ENCODE measurements at regions not wholly inside any gene's neighbourhood (a gene's known extent, or its start where the extent isn't known, plus 50 kb on each side); places are given as distances from the start of the nearest gene placed in this dataset.
"Not testable (repeated sequence)": the region's sequence is repeated elsewhere in the genome, so short reads cannot be mapped to it uniquely, and the experiment has no call there.

GRCh38 chr11:50188040-50188439 is 155.4 kb downstream of the OR4C45 start:
- no peak for DNase-seq
- no peaks in the 10 kb centered on the region for H3K79me1 ChIP-seq (ENCODE audit: low read length)
- no peak overlapping the region for H3K9ac ChIP-seq (ENCODE audit: low read length)
- WGBS (ENCODE audit: extremely low coverage, insufficient coverage, low lambda C conversion rate) = no CpG with 5 or more reads among the region's 1 CpG
- H3K23ac ChIP-seq (ENCODE audit: low read length) = no peak overlapping the region
- no peak overlapping the region for H3K4me3 ChIP-seq (ENCODE audit: low read length)
- H2AK5ac ChIP-seq (ENCODE audit: low read length) = no peak overlapping the region
- H4K8ac ChIP-seq (ENCODE audit: low read depth, low read length) = no peak overlapping the region
- no peak overlapping the region for H3K27ac ChIP-seq (ENCODE audit: low read depth, low read length)
- no peaks in the 10 kb centered on the region for H3K4me1 ChIP-seq (ENCODE audit: control insufficient read depth, low read depth, low read length)
- no peak overlapping the region for H3K18ac ChIP-seq (ENCODE audit: low read length)
- H3K36me3 ChIP-seq (ENCODE audit: control insufficient read depth, insufficient read depth, low read length) = no peaks in the 10 kb centered on the region
- no peaks in the 10 kb centered on the region for H3K79me2 ChIP-seq (ENCODE audit: control insufficient read depth, insufficient read depth, low read length)
- no peak overlapping the region for H2BK120ac ChIP-seq (ENCODE audit: low read depth, low read length)
- no peaks in the 10 kb centered on the region for H3K27me3 ChIP-seq (ENCODE audit: insufficient read depth, low read length, poor library complexity)
- H2BK15ac ChIP-seq (replicated peaks; ENCODE audit: low read depth) = no peak overlapping the region
- no peak overlapping the region for H4K5ac ChIP-seq (ENCODE audit: low read length)
- H3K56ac ChIP-seq (ENCODE audit: low read length) = no peak overlapping the region
- no peak overlapping the region for H3K4ac ChIP-seq (ENCODE audit: low read depth, low read length)
- H3K4me2 ChIP-seq (ENCODE audit: low read length) = no peak overlapping the region
- no peak overlapping the region for H2BK5ac ChIP-seq (ENCODE audit: low read length)

GRCh38 chr11:50192743-50193142 is 160.1 kb downstream of the OR4C45 start:
- H3K27me3 ChIP-seq (ENCODE audit: insufficient read depth, low read length, poor library complexity) = no peaks in the 10 kb centered on the region
- no CpG with 5 or more reads among the region's 3 CpGs for WGBS (ENCODE audit: extremely low coverage, insufficient coverage, low lambda C conversion rate)

GRCh38 chr11:50214376-50214775 is 181.7 kb downstream of the OR4C45 start:
- H4K5ac ChIP-seq (ENCODE audit: low read length) = no peak overlapping the region
- no peak overlapping the region for H3K4ac ChIP-seq (ENCODE audit: low read depth, low read length)
- H3K27me3 ChIP-seq (ENCODE audit: insufficient read depth, low read length, poor library complexity) = no peaks in the 10 kb centered on the region
- no peaks in the 10 kb centered on the region for H3K79me2 ChIP-seq (ENCODE audit: control insufficient read depth, insufficient read depth, low read length)
- H3K4me1 ChIP-seq (ENCODE audit: control insufficient read depth, low read depth, low read length) = no peaks in the 10 kb centered on the region
- H2BK15ac ChIP-seq (replicated peaks; ENCODE audit: low read depth) = no peak overlapping the region
- H2AK5ac ChIP-seq (ENCODE audit: low read length) = no peak overlapping the region
- no peak overlapping the region for H3K9ac ChIP-seq (ENCODE audit: low read length)
- no peak overlapping the region for H2BK5ac ChIP-seq (ENCODE audit: low read length)
- no peak overlapping the region for H3K56ac ChIP-seq (ENCODE audit: low read length)
- DNase-seq = no peak
- H3K23ac ChIP-seq (ENCODE audit: low read length) = no peak overlapping the region
- H3K18ac ChIP-seq (ENCODE audit: low read length) = no peak overlapping the region
- no peak overlapping the region for H2BK120ac ChIP-seq (ENCODE audit: low read depth, low read length)
- no peaks in the 10 kb centered on the region for H3K79me1 ChIP-seq (ENCODE audit: low read length)
- H4K8ac ChIP-seq (ENCODE audit: low read depth, low read length) = no peak overlapping the region
- WGBS (ENCODE audit: extremely low coverage, insufficient coverage, low lambda C conversion rate) = no CpG with 5 or more reads among the region's 6 CpGs
- H3K27ac ChIP-seq (ENCODE audit: low read depth, low read length) = no peak overlapping the region
- no peaks in the 10 kb centered on the region for H3K36me3 ChIP-seq (ENCODE audit: control insufficient read depth, insufficient read depth, low read length)
- H3K4me3 ChIP-seq (ENCODE audit: low read length) = no peak overlapping the region
- H3K4me2 ChIP-seq (ENCODE audit: low read length) = no peak overlapping the region

More at GRCh38 chr11:50192743-50193142, 160.1 kb downstream of the OR4C45 start:
- H3K79me1 ChIP-seq (ENCODE audit: low read length) = no peaks in the 10 kb centered on the region
- H3K36me3 ChIP-seq (ENCODE audit: control insufficient read depth, insufficient read depth, low read length) = no peaks in the 10 kb centered on the region
- H3K27ac ChIP-seq (ENCODE audit: low read depth, low read length) = no peak overlapping the region
- H3K79me2 ChIP-seq (ENCODE audit: control insufficient read depth, insufficient read depth, low read length) = no peaks in the 10 kb centered on the region
- no peak for DNase-seq
- no peak overlapping the region for H3K9ac ChIP-seq (ENCODE audit: low read length)
- H3K4me3 ChIP-seq (ENCODE audit: low read length) = no peak overlapping the region
- H3K4me1 ChIP-seq (ENCODE audit: control insufficient read depth, low read depth, low read length) = no peaks in the 10 kb centered on the region
- H2BK5ac ChIP-seq (ENCODE audit: low read length) = no peak overlapping the region
- no peak overlapping the region for H3K56ac ChIP-seq (ENCODE audit: low read length)
- no peak overlapping the region for H2BK15ac ChIP-seq (replicated peaks; ENCODE audit: low read depth)
- H4K5ac ChIP-seq (ENCODE audit: low read length) = no peak overlapping the region
- H3K4ac ChIP-seq (ENCODE audit: low read depth, low read length) = no peak overlapping the region
- no peak overlapping the region for H4K8ac ChIP-seq (ENCODE audit: low read depth, low read length)
- H3K4me2 ChIP-seq (ENCODE audit: low read length) = no peak overlapping the region
- H2BK120ac ChIP-seq (ENCODE audit: low read depth, low read length) = no peak overlapping the region
- no peak overlapping the region for H3K23ac ChIP-seq (ENCODE audit: low read length)
- no peak overlapping the region for H3K18ac ChIP-seq (ENCODE audit: low read length)
- no peak overlapping the region for H2AK5ac ChIP-seq (ENCODE audit: low read length)

GRCh38 chr11:50220651-50221050 is 188.0 kb downstream of the OR4C45 start:
- Histone ChIP-seq H3K27ac (ENCODE audit: low read depth, low read length) (no peak overlapping the region), H3K79me2 (ENCODE audit: control insufficient read depth, insufficient read depth, low read length) (no peaks in the 10 kb centered on the region), H3K9ac (ENCODE audit: low read length) (no peak overlapping the region), H2BK120ac (ENCODE audit: low read depth, low read length) (no peak overlapping the region), H3K4me3 (ENCODE audit: low read length) (no peak overlapping the region), H3K79me1 (ENCODE audit: low read length) (no peaks in the 10 kb centered on the region), H3K36me3 (ENCODE audit: control insufficient read depth, insufficient read depth, low read length) (no peaks in the 10 kb centered on the region), H3K4me2 (ENCODE audit: low read length) (no peak overlapping the region), H4K8ac (ENCODE audit: low read depth, low read length) (no peak overlapping the region), H3K18ac (ENCODE audit: low read length) (no peak overlapping the region), H3K23ac (ENCODE audit: low read length) (no peak overlapping the region), H3K4me1 (ENCODE audit: control insufficient read depth, low read depth, low read length) (no peaks in the 10 kb centered on the region), H3K27me3 (ENCODE audit: insufficient read depth, low read length, poor library complexity) (no peaks in the 10 kb centered on the region), H4K5ac (ENCODE audit: low read length) (no peak overlapping the region), H3K56ac (ENCODE audit: low read length) (no peak overlapping the region), H2BK5ac (ENCODE audit: low read length) (no peak overlapping the region), H2BK15ac (replicated peaks; ENCODE audit: low read depth) (no peak overlapping the region), H2AK5ac (ENCODE audit: low read length) (no peak overlapping the region), H3K4ac (ENCODE audit: low read depth, low read length) (no peak overlapping the region)
- DNase-seq = no peak
- WGBS (ENCODE audit: extremely low coverage, insufficient coverage, low lambda C conversion rate) = no CpG with 5 or more reads among the region's 5 CpGs

GRCh38 chr11:50238368-50238767 is 205.7 kb downstream of the OR4C45 start:
- not testable (repeated sequence) for H3K79me2 ChIP-seq (ENCODE audit: control insufficient read depth, insufficient read depth, low read length); H3K27ac ChIP-seq (ENCODE audit: low read depth, low read length); H3K23ac ChIP-seq (ENCODE audit: low read length); H3K9ac ChIP-seq (ENCODE audit: low read length); H3K4me2 ChIP-seq (ENCODE audit: low read length); H2AK5ac ChIP-seq (ENCODE audit: low read length); H3K4me1 ChIP-seq (ENCODE audit: control insufficient read depth, low read depth, low read length); H3K79me1 ChIP-seq (ENCODE audit: low read length); H3K27me3 ChIP-seq (ENCODE audit: insufficient read depth, low read length, poor library complexity); H3K56ac ChIP-seq (ENCODE audit: low read length); H4K8ac ChIP-seq (ENCODE audit: low read depth, low read length); H3K4me3 ChIP-seq (ENCODE audit: low read length); H4K5ac ChIP-seq (ENCODE audit: low read length); H3K4ac ChIP-seq (ENCODE audit: low read depth, low read length); H2BK5ac ChIP-seq (ENCODE audit: low read length); H3K18ac ChIP-seq (ENCODE audit: low read length); H2BK15ac ChIP-seq (replicated peaks; ENCODE audit: low read depth); H2BK120ac ChIP-seq (ENCODE audit: low read depth, low read length); H3K36me3 ChIP-seq (ENCODE audit: control insufficient read depth, insufficient read depth, low read length); DNase-seq
- no CpG with 5 or more reads among the region's 4 CpGs for WGBS (ENCODE audit: extremely low coverage, insufficient coverage, low lambda C conversion rate)

- no peak for DNase-seq
- H3K23ac ChIP-seq (ENCODE audit: low read length) = no peak overlapping the region
- no peaks in the 10 kb centered on the region for H3K27me3 ChIP-seq (ENCODE audit: insufficient read depth, low read length, poor library complexity)
- no CpG with 5 or more reads among the region's 5 CpGs for WGBS (ENCODE audit: extremely low coverage, insufficient coverage, low lambda C conversion rate)
- H2BK5ac ChIP-seq (ENCODE audit: low read length) = no peak overlapping the region
- H3K36me3 ChIP-seq (ENCODE audit: control insufficient read depth, insufficient read depth, low read length) = no peaks in the 10 kb centered on the region
- H2BK120ac ChIP-seq (ENCODE audit: low read depth, low read length) = no peak overlapping the region
- no peak overlapping the region for H3K18ac ChIP-seq (ENCODE audit: low read length)
- no peak overlapping the region for H2BK15ac ChIP-seq (replicated peaks; ENCODE audit: low read depth)
- no peaks in the 10 kb centered on the region for H3K79me1 ChIP-seq (ENCODE audit: low read length)
- no peak overlapping the region for H2AK5ac ChIP-seq (ENCODE audit: low read length)
- H3K4me3 ChIP-seq (ENCODE audit: low read length) = no peak overlapping the region
- no peak overlapping the region for H3K4ac ChIP-seq (ENCODE audit: low read depth, low read length)
- no peak overlapping the region for H4K5ac ChIP-seq (ENCODE audit: low read length)
- H3K4me1 ChIP-seq (ENCODE audit: control insufficient read depth, low read depth, low read length) = no peaks in the 10 kb centered on the region
- no peak overlapping the region for H4K8ac ChIP-seq (ENCODE audit: low read depth, low read length)
- no peak overlapping the region for H3K56ac ChIP-seq (ENCODE audit: low read length)
- H3K27ac ChIP-seq (ENCODE audit: low read depth, low read length) = no peak overlapping the region
- no peaks in the 10 kb centered on the region for H3K79me2 ChIP-seq (ENCODE audit: control insufficient read depth, insufficient read depth, low read length)
- H3K9ac ChIP-seq (ENCODE audit: low read length) = no peak overlapping the region
- H3K4me2 ChIP-seq (ENCODE audit: low read length) = no peak overlapping the region
Observed at GRCh38 chr11:50246183-50246582, 213.5 kb downstream of the OR4C45 start.
